Mesenchymal stem cell (in vitro differentiated cells and primary cell): ENCODE measurements at regions not wholly inside any gene's neighbourhood (a gene's known extent, or its start where the extent isn't known, plus 50 kb on each side); places are given as distances from the start of the nearest gene placed in this dataset.

Experiments used
- DNase-seq: peaks from one replicate; pipeline ENCODE4 v3.0.0-alpha.2; 2013
- H2AFZ ChIP-seq: one replicate; pipeline ENCODE4 v1.6.1; 2013; ENCODE audit warnings: low read depth, mild to moderate bottlenecking, control low read depth, inconsistent platforms, low read length, moderate library complexity
- H2AK5ac ChIP-seq: 2 replicates; pipeline ENCODE4 v1.6.1; 2013; ENCODE audit warnings: low read length, moderate library complexity, mild to moderate bottlenecking, inconsistent platforms; ENCODE audit not compliant: severe bottlenecking
- H2BK120ac ChIP-seq: one replicate; pipeline ENCODE4 v1.6.1; 2013; ENCODE audit warnings: low read depth, mild to moderate bottlenecking, inconsistent platforms, low read length, moderate library complexity
- H2BK12ac ChIP-seq, 2 experiments: one replicate each; pipeline ENCODE4 v1.6.1; 2013; ENCODE audit warnings: inconsistent platforms in 2 of 2, low read length in 2 of 2, mild to moderate bottlenecking in 2 of 2, moderate library complexity in 2 of 2, control low read depth in 1 of 2
- H2BK15ac ChIP-seq: one replicate; pipeline ENCODE4 v1.6.1; 2013; ENCODE audit warnings: mild to moderate bottlenecking, low read depth, inconsistent platforms; ENCODE audit not compliant: poor library complexity, severe bottlenecking
- H2BK5ac ChIP-seq: 2 replicates; pipeline ENCODE4 v1.6.1; 2013; ENCODE audit warnings: low read depth, mild to moderate bottlenecking, low read length, control low read depth, inconsistent platforms; ENCODE audit not compliant: poor library complexity, severe bottlenecking
- H3K14ac ChIP-seq, 2 experiments: one replicate each; pipeline ENCODE4 v1.6.1; 2013; ENCODE audit warnings: inconsistent platforms in 2 of 2, low read length in 2 of 2, control low read depth in 1 of 2, mild to moderate bottlenecking in 1 of 2, moderate library complexity in 1 of 2
- H3K18ac ChIP-seq, 2 experiments: one replicate each; pipeline ENCODE4 v1.6.1; 2013; ENCODE audit warnings: inconsistent platforms in 2 of 2, low read length in 2 of 2, control low read depth in 1 of 2, low read depth in 1 of 2, mild to moderate bottlenecking in 1 of 2
- H3K23ac ChIP-seq, 2 experiments: one replicate each; pipeline ENCODE4 v1.6.1; 2013; ENCODE audit warnings: inconsistent platforms in 2 of 2, low read length in 2 of 2, mild to moderate bottlenecking in 2 of 2, moderate library complexity in 2 of 2, control low read depth in 1 of 2
- H3K27ac ChIP-seq: 2 replicates; pipeline ENCODE4 v1.5.1; 2013; ENCODE audit warnings: mild to moderate bottlenecking, moderate library complexity, low read length, control low read depth, inconsistent platforms; ENCODE audit not compliant: poor library complexity, severe bottlenecking
- H3K27me3 ChIP-seq, 2 experiments: 2 replicates each; pipeline versions ENCODE4 v1.6.1 to v1.7.0; 2013; ENCODE audit warnings: low read length in 2 of 2, mild to moderate bottlenecking in 2 of 2, moderate library complexity in 2 of 2, control low read depth in 1 of 2, inconsistent platforms in 1 of 2; ENCODE audit not compliant: control insufficient read depth in 1 of 2, insufficient read depth in 1 of 2
- H3K36me3 ChIP-seq, 2 experiments: 2 replicates each; pipeline versions ENCODE4 v1.6.1 to v1.7.0; 2013; ENCODE audit warnings: low read length in 2 of 2, control low read depth in 1 of 2, inconsistent platforms in 1 of 2, low read depth in 1 of 2, mild to moderate bottlenecking in 1 of 2; ENCODE audit not compliant: insufficient read depth in 2 of 2, control insufficient read depth in 1 of 2
- H3K4ac ChIP-seq, 2 experiments: one replicate each; pipeline ENCODE4 v1.6.1; 2013; ENCODE audit warnings: inconsistent platforms in 2 of 2, low read length in 2 of 2, mild to moderate bottlenecking in 2 of 2, moderate library complexity in 2 of 2, control low read depth in 1 of 2, low read depth in 1 of 2
- H3K4me1 ChIP-seq: 2 replicates; pipeline ENCODE4 v1.6.1; 2013; ENCODE audit warnings: low read depth, low read length, control low read depth; ENCODE audit not compliant: control insufficient read depth, insufficient read depth
- H3K4me2 ChIP-seq: 2 replicates; pipeline ENCODE4 v1.6.1; 2013; ENCODE audit warnings: low read length, mild to moderate bottlenecking, inconsistent platforms; ENCODE audit not compliant: poor library complexity, severe bottlenecking
- H3K4me3 ChIP-seq, 2 experiments: 2 replicates each; pipeline versions ENCODE4 v1.5.1 to v1.7.0; 2013; ENCODE audit warnings: low read length in 2 of 2, mild to moderate bottlenecking in 2 of 2, control low read depth in 1 of 2, low read depth in 1 of 2; ENCODE audit not compliant: insufficient read depth in 1 of 2
- H3K79me1 ChIP-seq: replicated peaks from 2 replicates; pipeline ENCODE4 v1.6.1; 2013; ENCODE audit warnings: mild to moderate bottlenecking, control low read depth, low read length, inconsistent platforms; ENCODE audit not compliant: poor library complexity, severe bottlenecking
- H3K9ac ChIP-seq: 2 replicates; pipeline ENCODE4 v1.7.0; 2013; ENCODE audit warnings: mild to moderate bottlenecking, low read length, moderate library complexity
- H3K9me3 ChIP-seq: 2 replicates; pipeline ENCODE4 v1.7.0; 2013; ENCODE audit warnings: mild to moderate bottlenecking, low read length; ENCODE audit not compliant: control insufficient read depth
- H4K8ac ChIP-seq: one replicate; pipeline ENCODE4 v1.6.1; 2013; ENCODE audit warnings: inconsistent platforms, mild to moderate bottlenecking, low read length, moderate library complexity
- H4K91ac ChIP-seq: one replicate; pipeline ENCODE4 v1.6.1; 2013; ENCODE audit warnings: mild to moderate bottlenecking, low read length, inconsistent platforms
- WGBS: methylation state at CpG from one replicate; pipeline ENCODE4 v1.1.7; 2013; ENCODE audit warnings: mixed read lengths; 5-methylcytosine and 5-hydroxymethylcytosine counted together

DNA sequence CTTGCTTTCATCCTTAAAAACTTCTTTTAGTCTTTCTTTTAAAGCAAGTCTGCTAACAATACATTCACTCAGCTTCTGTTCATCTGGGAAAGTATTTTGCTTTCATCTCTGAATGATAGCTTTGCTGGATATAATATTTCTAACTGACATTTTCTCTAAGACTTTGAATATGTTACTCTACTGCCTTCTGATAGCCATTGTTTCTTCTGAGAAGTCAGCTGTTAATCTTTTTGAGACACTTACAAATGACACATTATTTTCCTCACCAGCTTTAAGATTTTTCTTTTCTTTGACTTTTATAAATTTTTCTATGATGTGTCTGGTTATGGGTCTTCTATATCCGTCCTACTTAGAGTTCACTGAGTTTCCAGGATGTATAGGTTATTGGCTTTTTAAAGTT, 643.1 kb downstream of the KCNA4 start:
- no peak overlapping the region for H3K4me3 ChIP-seq
- no peaks in the 10 kb centered on the region for H3K4me1 ChIP-seq
- no peaks in the 10 kb centered on the region for H3K27me3 ChIP-seq
- H3K18ac ChIP-seq: no peak overlapping the region
- no peak overlapping the region for H2BK15ac ChIP-seq
- no peak overlapping the region for H2BK5ac ChIP-seq
- no peak overlapping the region for H2AK5ac ChIP-seq
- H3K36me3 ChIP-seq: no peaks in the 10 kb centered on the region
- H3K4ac ChIP-seq: no peak overlapping the region
- no peak overlapping the region for H2BK120ac ChIP-seq
- H3K4me2 ChIP-seq: no peak overlapping the region
- H4K8ac ChIP-seq: no peak overlapping the region
- H3K14ac ChIP-seq: no peak overlapping the region
- H3K79me1 ChIP-seq: no peaks in the 10 kb centered on the region
- WGBS: no CpG with 5 or more reads among the region's 1 CpG
- H2BK12ac ChIP-seq: no peak overlapping the region
- DNase-seq: no peak
- H3K9ac ChIP-seq: no peak overlapping the region
- H3K9me3 ChIP-seq: peaks cover 29% of the 10 kb centered on the region
- no peak overlapping the region for H3K27ac ChIP-seq
- no peak overlapping the region for H2AFZ ChIP-seq
- H4K91ac ChIP-seq: no peak overlapping the region
- H3K23ac ChIP-seq: no peak overlapping the region

DNA sequence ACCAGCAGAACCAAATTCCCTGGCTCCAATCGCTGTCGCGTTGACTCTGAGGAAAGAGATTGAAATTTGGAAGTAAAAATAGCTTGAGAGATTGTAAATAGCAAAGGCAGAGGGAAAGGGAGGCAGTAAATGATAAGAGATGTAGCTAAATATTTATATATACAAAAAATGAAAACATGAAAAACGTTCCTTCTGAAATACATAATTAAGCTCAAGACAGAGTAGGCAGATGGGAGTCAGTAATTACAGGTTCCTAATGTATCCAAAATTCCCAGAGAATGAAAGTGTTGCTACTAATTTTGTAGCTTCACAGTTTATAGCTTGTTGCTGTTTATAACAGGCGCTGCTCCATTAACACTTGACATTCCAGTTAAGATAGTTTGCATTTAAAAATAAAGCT, 648.7 kb downstream of the KCNA4 start:
- no peak overlapping the region for H3K4ac ChIP-seq
- no peaks in the 10 kb centered on the region for H3K4me1 ChIP-seq
- H3K27ac ChIP-seq: no peak overlapping the region
- H3K36me3 ChIP-seq: no peaks in the 10 kb centered on the region
- no peaks in the 10 kb centered on the region for H3K79me1 ChIP-seq
- no peaks in the 10 kb centered on the region for H3K27me3 ChIP-seq
- H2BK5ac ChIP-seq: no peak overlapping the region
- WGBS: 86% methylated on average over 3 of the region's 5 CpGs
- no peak overlapping the region for H3K23ac ChIP-seq
- no peak overlapping the region for H3K4me2 ChIP-seq
- H2BK15ac ChIP-seq: no peak overlapping the region
- no peak overlapping the region for H2AK5ac ChIP-seq
- H2AFZ ChIP-seq: no peak overlapping the region
- no peak overlapping the region for H3K9ac ChIP-seq
- H4K8ac ChIP-seq: no peak overlapping the region
- no peak for DNase-seq
- no peak overlapping the region for H3K4me3 ChIP-seq
- no peak overlapping the region for H3K18ac ChIP-seq
- H2BK12ac ChIP-seq: no peak overlapping the region
- H3K9me3 ChIP-seq: peaks cover 3% of the 10 kb centered on the region
- H3K14ac ChIP-seq: no peak overlapping the region
- H2BK120ac ChIP-seq: no peak overlapping the region
- H4K91ac ChIP-seq: no peak overlapping the region

DNA sequence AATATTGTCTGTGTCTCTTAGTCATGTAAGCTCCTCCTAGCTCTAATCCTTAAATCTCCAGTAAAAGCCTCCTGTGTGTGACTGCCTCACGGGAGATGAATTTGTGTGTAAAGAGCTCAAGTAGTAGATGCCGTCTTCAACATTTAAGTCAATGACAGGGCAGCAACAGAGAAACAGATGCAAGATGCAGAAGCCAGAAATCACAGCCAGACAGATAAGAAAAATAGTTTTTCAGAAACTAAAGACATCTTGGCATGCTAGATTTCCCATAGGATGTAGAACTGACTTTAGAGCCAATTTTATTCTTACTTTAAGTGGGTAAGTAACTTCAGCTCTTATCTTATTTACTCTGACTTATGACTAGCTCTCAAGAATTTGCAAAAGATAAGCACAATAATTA, 652.8 kb downstream of the KCNA4 start:
- H4K91ac ChIP-seq: no peak overlapping the region
- DNase-seq: no peak
- H3K4me3 ChIP-seq: no peak overlapping the region
- H3K4me2 ChIP-seq: no peak overlapping the region
- no peak overlapping the region for H3K14ac ChIP-seq
- H2AFZ ChIP-seq: no peak overlapping the region
- H3K79me1 ChIP-seq: no peaks in the 10 kb centered on the region
- H3K9ac ChIP-seq: no peak overlapping the region
- H3K23ac ChIP-seq: no peak overlapping the region
- no peak overlapping the region for H3K27ac ChIP-seq
- H3K4me1 ChIP-seq: no peaks in the 10 kb centered on the region
- H2BK5ac ChIP-seq: no peak overlapping the region
- H2BK120ac ChIP-seq: no peak overlapping the region
- H3K36me3 ChIP-seq: no peaks in the 10 kb centered on the region
- WGBS: 68% methylated on average over 2 of the region's 2 CpGs
- no peak overlapping the region for H3K4ac ChIP-seq
- no peaks in the 10 kb centered on the region for H3K27me3 ChIP-seq
- H3K18ac ChIP-seq: no peak overlapping the region
- no peak overlapping the region for H4K8ac ChIP-seq
- no peak overlapping the region for H2BK12ac ChIP-seq
- H2BK15ac ChIP-seq: no peak overlapping the region
- no peak overlapping the region for H2AK5ac ChIP-seq
- no peaks in the 10 kb centered on the region for H3K9me3 ChIP-seq

DNA sequence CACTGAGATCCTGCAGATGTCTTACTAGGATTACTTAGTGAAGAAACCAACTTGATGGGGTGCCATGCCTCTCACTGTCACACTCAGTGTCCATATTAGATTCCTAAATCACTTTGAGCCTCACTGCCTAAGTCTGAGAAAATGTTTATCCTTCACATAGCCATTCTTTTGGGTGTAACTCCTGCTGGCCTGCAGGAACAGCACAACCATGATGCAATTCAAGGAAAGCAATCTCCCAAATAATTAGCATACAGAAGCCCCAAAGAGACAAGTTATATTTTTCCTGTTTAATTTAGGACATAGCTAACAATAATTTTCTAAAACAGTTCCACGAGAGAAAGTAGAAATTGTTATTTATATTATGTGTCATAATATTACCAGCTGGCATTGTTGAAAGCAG, 655.5 kb downstream of the KCNA4 start:
- Histone ChIP-seq H3K18ac (no peak overlapping the region), H3K27ac (no peak overlapping the region), H3K27me3 (no peaks in the 10 kb centered on the region), H3K79me1 (no peaks in the 10 kb centered on the region), H2AFZ (no peak overlapping the region), H4K91ac (no peak overlapping the region), H3K4me2 (no peak overlapping the region), H2BK120ac (no peak overlapping the region), H4K8ac (no peak overlapping the region), H3K4me3 (no peak overlapping the region), H3K36me3 (no peaks in the 10 kb centered on the region), H2BK15ac (no peak overlapping the region), H3K23ac (no peak overlapping the region), H3K4ac (no peak overlapping the region), H2BK5ac (no peak overlapping the region), H3K9ac (no peak overlapping the region), H3K4me1 (no peaks in the 10 kb centered on the region), H2BK12ac (no peak overlapping the region), H3K14ac (no peak overlapping the region), H2AK5ac (no peak overlapping the region), H3K9me3 (no peaks in the 10 kb centered on the region)
- no peak for DNase-seq
- no CpG with 5 or more reads among the region's 1 CpG for WGBS
